Smooth muscle cell (in vitro differentiated cells): ENCODE measurements at regions not wholly inside any gene's neighbourhood (a gene's known extent, or its start where the extent isn't known, plus 50 kb on each side); places are given as distances from the start of the nearest gene placed in this dataset.
"Not testable (repeated sequence)": the region's sequence is repeated elsewhere in the genome, so short reads cannot be mapped to it uniquely, and the experiment has no call there.

Experiments
- DNase-seq: peaks from one replicate; lab custom pipeline; 2025; ENCODE audit not compliant: unreplicated experiment; lab: John Stamatoyannopoulos, UW
- H2AFZ ChIP-seq: fragments of 200-600 bp; sonication (generic); 2 replicates; pipeline ENCODE4 v1.6.0; 2016; ENCODE audit warnings: antibody characterized with exemption, low read depth, mild to moderate bottlenecking
- H3F3A ChIP-seq: fragments of 200-600 bp; sonication (generic); 2 replicates; pipeline ENCODE4 v1.6.0; 2017; ENCODE audit warnings: antibody characterized with exemption, low read depth
- H3K27ac ChIP-seq: fragments of 200-600 bp; sonication (generic); 2 replicates; pipeline ENCODE4 v1.5.1; 2016; ENCODE audit warnings: low read depth, mild to moderate bottlenecking
- H3K27me3 ChIP-seq: fragments of 200-600 bp; sonication (generic); 2 replicates; pipeline ENCODE4 v1.6.1; 2016; ENCODE audit warnings: low read depth, mild to moderate bottlenecking
- H3K36me3 ChIP-seq: fragments of 200-600 bp; sonication (generic); 2 replicates; pipeline ENCODE4 v1.5.1; 2016; ENCODE audit warnings: low read depth
- H3K4me1 ChIP-seq: fragments of 200-600 bp; sonication (generic); 2 replicates; pipeline ENCODE4 v1.5.1; 2016; ENCODE audit warnings: low read depth
- H3K4me2 ChIP-seq: fragments of 200-600 bp; sonication (generic); 2 replicates; pipeline ENCODE4 v1.6.0; 2016; ENCODE audit warnings: mild to moderate bottlenecking
- H3K4me3 ChIP-seq: fragments of 200-600 bp; sonication (generic); 2 replicates; pipeline ENCODE4 v1.5.1; 2016; ENCODE audit warnings: mild to moderate bottlenecking
- H3K79me2 ChIP-seq: fragments of 200-600 bp; sonication (generic); 2 replicates; pipeline ENCODE4 v1.6.0; 2016; ENCODE audit warnings: low read depth, mild to moderate bottlenecking
- H3K9ac ChIP-seq: fragments of 200-600 bp; sonication (generic); 2 replicates; pipeline ENCODE4 v1.6.0; 2016; ENCODE audit warnings: low read depth
- H3K9me3 ChIP-seq: fragments of 200-600 bp; sonication (generic); replicated peaks from 2 replicates; pipeline ENCODE4 v1.5.1; 2016; ENCODE audit warnings: low read depth
- H4K20me1 ChIP-seq: fragments of 200-600 bp; sonication (generic); 2 replicates; pipeline ENCODE4 v1.6.0; 2016; ENCODE audit warnings: low read depth
- CTCF ChIP-seq: fragments of 200-600 bp; sonication (generic); IDR thresholded peaks from 2 replicates; pipeline ENCODE4 v1.5.1; 2017; ENCODE audit warnings: borderline replicate concordance, mild to moderate bottlenecking, antibody characterized with exemption; ENCODE audit not compliant: insufficient read depth, poor library complexity, severe bottlenecking
- WGBS: methylation state at CpG from one replicate; pipeline ENCODE4 v1.1.7; 2016; ENCODE audit warnings: low lambda C conversion rate; 5-methylcytosine and 5-hydroxymethylcytosine counted together

DNA sequence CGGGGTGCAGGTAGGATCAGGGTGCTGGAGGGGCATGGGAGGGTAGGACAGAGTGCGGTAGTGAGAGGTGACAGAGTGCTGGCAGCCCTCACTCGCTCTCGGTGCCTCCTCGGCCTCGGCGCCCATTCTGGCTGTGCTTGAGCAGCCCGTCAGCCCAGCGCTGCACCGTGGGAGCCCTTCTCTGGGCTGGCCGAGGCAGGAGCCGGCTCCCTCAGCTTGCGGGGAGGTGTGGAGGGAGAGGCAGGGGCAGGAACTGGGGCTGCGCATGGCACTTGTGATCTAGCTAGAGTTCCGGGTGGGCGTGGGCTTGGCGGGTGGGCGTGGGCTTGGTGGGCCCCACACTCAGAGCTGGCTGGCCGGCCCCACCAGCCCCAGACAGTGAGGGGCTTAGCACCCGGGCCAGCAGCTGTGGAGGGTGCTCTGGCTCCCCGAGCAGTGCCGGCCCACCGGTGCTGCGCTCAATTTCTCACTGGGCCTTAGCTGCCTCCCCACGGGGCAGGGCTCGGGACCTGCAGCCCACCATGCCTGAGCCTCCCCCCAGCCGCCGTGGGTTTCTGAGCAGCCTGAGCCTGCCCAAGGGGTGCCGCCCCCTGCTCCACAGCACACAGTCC lies 112.8 kb upstream of the DUSP22 start:
- 97% methylated on average over 26 of the region's 29 CpGs for WGBS
- TF ChIP-seq CTCF, result no peak
- Histone ChIP-seq H2AFZ (no peak overlapping the region), H3K9ac (no peak overlapping the region), H3K4me3 (no peak overlapping the region), H3K9me3 (no peaks in the 10 kb centered on the region), H3K4me1 (no peaks in the 10 kb centered on the region), H3F3A (no peaks in the 10 kb centered on the region), H3K4me2 (no peak overlapping the region), H3K36me3 (no peaks in the 10 kb centered on the region), H3K27me3 (no peaks in the 10 kb centered on the region), H4K20me1 (no peaks in the 10 kb centered on the region), H3K27ac (no peak overlapping the region), H3K79me2 (no peaks in the 10 kb centered on the region)
- no peak for DNase-seq

DNA sequence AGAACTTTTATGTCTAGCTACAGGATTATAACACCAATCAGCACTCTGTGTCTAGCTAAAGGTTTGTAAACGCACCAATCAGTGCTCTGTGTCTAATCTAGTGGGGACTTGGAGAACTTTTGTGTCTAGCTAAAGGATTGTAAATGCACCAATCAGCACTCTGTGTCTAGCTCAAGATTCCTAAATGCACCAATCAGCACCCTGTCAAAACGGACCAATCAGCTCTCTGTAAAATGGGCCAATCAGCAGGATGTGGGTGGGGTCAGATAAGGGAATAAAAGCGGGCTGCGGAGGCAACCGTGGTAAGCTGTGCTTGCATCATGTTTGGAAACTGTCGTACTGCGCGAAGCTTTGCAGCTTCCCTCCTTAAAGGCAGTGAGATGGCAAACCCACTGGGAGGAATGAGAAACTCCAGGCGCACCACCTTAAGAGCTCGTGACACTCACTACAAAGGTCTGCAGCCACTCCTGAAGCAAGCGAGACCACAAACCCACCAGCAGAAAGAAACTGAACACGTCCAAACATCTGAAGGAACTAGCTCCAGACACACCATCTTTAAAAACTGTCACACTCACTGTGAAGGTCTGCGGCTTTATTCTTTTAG lies 112.1 kb upstream of the DUSP22 start:
- not testable (repeated sequence) for DNase-seq, H3K27ac ChIP-seq, H3K4me3 ChIP-seq, H3K4me1 ChIP-seq, H3F3A ChIP-seq, H3K27me3 ChIP-seq, H3K79me2 ChIP-seq, H3K36me3 ChIP-seq, H3K9me3 ChIP-seq, H3K4me2 ChIP-seq, H3K9ac ChIP-seq, H2AFZ ChIP-seq, H4K20me1 ChIP-seq
- 87% methylated on average over 13 of the region's 13 CpGs for WGBS

DNA sequence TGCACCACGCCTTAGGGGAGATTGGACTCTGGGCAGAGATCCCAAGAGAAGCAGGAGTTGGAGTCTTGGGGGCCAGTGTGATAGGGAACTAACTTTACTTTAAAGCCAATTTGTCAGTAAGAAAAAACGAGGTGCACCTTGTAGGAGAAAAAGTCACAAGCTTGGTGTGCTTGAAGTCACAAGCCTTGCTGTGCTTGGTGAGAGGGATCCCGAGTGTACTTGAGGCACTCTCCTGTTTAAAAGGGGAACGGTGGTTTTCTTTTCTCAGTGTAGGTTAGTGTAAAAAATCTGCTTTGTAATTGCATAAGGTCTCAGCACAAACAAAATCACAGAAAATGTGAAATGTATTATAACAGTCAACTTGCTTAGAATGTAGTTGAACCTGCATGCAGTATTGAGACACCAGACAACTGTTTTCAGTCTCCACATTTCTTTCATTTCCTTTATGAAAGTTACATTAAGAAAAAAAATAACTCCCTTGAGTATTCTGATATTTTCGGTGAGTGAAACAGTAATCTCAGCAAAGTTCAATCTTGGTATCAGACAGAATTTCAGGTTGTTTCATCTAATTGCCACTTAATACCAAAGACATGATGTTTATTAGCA lies 111.1 kb upstream of the DUSP22 start:
- no peaks in the 10 kb centered on the region for H4K20me1 ChIP-seq
- H3F3A ChIP-seq, result no peaks in the 10 kb centered on the region
- no peaks in the 10 kb centered on the region for H3K4me1 ChIP-seq
- no peak for DNase-seq
- H3K9me3 ChIP-seq, result no peaks in the 10 kb centered on the region
- H3K27me3 ChIP-seq, result no peaks in the 10 kb centered on the region
- H3K27ac ChIP-seq, result no peak overlapping the region
- H3K36me3 ChIP-seq, result no peaks in the 10 kb centered on the region
- no peak overlapping the region for H2AFZ ChIP-seq
- no peak overlapping the region for H3K4me2 ChIP-seq
- TF ChIP-seq CTCF, result no peak
- no peaks in the 10 kb centered on the region for H3K79me2 ChIP-seq
- H3K9ac ChIP-seq, result no peak overlapping the region
- WGBS, result 78% methylated on average over 5 of the region's 5 CpGs
- H3K4me3 ChIP-seq, result no peak overlapping the region

- 87% methylated on average over 2 of the region's 2 CpGs for WGBS
- H3K27me3 ChIP-seq, result no peaks in the 10 kb centered on the region
- no peaks in the 10 kb centered on the region for H3K4me1 ChIP-seq
- H3K9me3 ChIP-seq, result no peaks in the 10 kb centered on the region
- DNase-seq, result no peak
- H2AFZ ChIP-seq, result no peak overlapping the region
- TF ChIP-seq CTCF, result no peak
- H3K27ac ChIP-seq, result no peak overlapping the region
- no peak overlapping the region for H3K4me3 ChIP-seq
- no peaks in the 10 kb centered on the region for H4K20me1 ChIP-seq
- H3K9ac ChIP-seq, result no peak overlapping the region
- no peaks in the 10 kb centered on the region for H3F3A ChIP-seq
- H3K36me3 ChIP-seq, result no peaks in the 10 kb centered on the region
- H3K4me2 ChIP-seq, result no peak overlapping the region
- no peaks in the 10 kb centered on the region for H3K79me2 ChIP-seq
These were observed 108.6 kb upstream of the DUSP22 start for GRCh38 chr6:183668-184067.
